Activated CD4-positive, alpha-beta T cell treated with anti-CD3 and anti-CD28 coated beads for 1 hour (primary cell): ENCODE measurements at regions not wholly inside any gene's neighbourhood (a gene's known extent, or its start where the extent isn't known, plus 50 kb on each side); places are given as distances from the start of the nearest gene placed in this dataset.
"Not testable (repeated sequence)": the region's sequence is repeated elsewhere in the genome, so short reads cannot be mapped to it uniquely, and the experiment has no call there.

Source experiments
- DNase-seq: peaks from one replicate; pipeline ENCODE4 v3.0.0-alpha.2; 2020

- DNase-seq = no peak
These were observed 117.9 kb downstream of the CXCL12 start for GRCh38 chr10:44267007-44267406.

GRCh38 chr10:44264244-44264643 is 120.7 kb downstream of the CXCL12 start:
- no peak for DNase-seq

DNA sequence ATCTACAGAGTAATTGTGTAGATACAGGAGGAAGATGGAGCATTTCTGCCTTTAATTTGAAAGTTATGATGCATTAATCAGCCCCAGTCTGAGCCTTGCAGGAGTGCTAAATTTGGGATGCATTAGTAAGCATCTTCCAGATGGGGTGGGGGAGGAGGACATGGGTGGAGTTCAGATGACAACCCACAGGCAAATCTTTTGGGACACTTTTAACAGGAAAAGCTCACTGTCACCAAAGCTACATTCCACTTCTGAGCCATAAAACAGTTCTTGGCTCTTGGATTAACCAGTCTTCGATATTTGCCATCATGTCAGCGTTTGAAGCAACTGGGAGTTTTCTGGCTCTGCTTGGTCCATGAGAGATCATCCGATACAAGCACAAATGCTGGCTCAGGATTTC is 121.1 kb downstream of the CXCL12 start:
- DNase-seq = no peak

DNA sequence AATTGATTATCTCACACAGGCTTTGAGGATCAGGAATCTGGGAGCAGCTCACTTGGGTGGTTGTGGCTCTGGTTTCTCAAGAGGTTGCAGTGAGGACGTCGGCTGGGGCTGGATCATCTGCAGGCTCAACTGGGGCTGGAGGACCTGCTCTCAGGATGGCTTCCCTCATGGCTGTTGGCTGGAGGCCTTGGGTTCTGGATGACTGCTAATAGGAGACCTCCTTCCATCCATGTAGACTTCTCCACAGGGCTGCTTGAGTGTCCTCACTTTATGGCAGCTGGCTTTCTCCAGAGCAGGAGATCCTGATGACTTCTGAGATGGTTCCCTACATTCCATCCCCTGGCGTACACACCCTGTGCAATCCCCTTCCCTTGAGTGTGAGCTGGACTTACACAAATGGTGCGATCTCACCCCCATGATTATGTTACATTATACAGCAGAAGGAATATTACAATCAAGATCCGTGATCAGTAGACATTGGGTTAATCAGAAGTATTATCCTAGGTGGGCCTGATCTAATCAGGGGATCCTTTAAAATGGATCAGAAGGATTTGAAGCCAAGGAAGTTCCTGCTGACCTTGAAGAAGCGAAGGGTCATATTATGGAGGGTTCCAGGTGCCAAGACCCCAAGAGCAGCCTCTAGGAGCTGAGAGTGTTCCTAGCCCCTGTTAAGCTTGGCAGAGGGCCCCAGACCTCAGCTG is 122.2 kb downstream of the CXCL12 start:
- no peak for DNase-seq

DNA sequence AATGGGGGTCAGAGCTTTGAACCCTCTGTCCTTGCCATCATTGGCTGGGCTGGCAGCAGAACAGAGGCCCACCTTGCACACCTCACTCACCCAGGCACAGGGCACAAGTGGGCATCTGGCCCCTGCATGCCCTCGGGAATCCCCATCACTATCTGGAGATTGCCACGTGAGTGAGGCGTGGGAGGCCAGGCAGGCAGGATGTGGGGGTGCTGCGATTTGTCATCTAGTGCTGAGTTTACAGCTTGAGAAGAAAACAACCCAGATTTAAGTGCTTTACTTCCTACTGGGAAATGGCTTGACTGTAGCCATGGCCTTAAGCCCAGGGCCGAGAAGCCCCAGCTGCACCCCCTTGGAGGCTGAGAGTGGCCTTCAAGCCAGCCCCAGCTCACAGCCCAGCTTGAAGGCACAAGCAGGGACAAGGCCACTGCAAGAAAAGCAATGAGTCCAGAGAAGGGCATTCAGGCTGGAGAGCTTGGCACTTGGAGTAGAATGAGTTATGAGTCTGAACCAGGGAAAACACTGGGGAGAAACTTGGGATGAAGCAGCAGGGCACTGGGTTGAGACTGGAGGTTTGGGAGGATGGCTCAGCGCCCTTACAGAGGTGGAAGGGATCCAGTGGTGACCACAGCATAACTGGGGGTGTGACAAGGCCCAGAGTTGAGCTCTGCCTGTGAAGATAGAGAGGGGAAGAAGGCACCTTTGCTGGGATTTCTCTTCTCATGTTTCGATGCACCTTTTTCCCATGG is 123.0 kb downstream of the CXCL12 start:
- DNase-seq = no peak

DNA sequence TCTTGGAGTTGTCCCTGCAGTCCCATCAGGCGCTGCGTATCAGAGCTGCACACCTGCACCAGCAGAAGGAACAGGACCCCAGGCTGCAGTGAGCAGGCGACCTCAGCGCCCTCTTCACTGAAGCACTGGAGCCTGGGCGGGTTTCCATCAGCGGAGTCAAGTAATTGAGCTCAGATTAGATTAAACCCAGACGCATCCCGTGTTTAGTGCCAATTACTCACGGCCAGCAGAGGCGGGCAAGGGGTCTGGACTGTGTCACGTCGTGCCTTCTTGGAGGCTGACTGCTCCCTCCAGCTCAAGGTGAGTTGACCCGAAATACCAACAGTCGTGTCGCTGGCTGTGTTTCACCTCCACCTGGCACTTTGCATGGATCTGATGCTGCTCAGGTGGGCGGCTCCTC is 123.6 kb downstream of the CXCL12 start:
- DNase-seq = no peak

DNA sequence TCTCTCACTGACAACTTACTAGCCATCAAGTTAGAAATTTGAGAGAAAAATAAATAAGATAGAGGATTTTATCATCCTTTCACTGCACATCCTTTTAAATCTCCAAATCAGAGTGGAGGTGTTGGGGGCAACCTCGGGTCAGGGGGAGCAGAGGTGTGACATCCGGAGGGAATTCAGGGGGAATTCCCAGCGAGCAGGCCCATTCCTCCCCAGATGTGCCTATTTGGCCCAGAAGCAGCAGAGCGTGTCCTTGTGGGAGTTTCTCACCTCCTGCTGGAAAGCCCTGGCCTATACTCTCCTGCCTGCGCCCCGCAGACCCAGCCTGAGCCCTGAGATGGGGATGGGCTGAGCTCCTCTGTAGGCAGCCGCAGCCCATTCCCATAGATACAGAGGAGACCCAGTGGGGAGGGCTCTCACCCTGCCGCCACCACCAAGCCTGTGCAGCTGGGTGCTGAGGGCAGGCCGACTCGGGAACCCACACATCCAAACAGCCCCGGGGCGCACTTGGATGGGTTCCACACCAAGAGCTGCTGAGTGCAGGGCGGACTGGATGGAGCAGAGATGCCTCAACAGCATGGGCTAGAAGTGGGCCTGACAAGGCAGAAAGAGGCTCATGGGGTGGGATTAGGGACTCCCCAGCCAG is 124.5 kb downstream of the CXCL12 start:
- DNase-seq = no peak

GRCh38 chr10:44259090-44259874 is 125.6 kb downstream of the CXCL12 start:
- DNase-seq = no peak

DNA sequence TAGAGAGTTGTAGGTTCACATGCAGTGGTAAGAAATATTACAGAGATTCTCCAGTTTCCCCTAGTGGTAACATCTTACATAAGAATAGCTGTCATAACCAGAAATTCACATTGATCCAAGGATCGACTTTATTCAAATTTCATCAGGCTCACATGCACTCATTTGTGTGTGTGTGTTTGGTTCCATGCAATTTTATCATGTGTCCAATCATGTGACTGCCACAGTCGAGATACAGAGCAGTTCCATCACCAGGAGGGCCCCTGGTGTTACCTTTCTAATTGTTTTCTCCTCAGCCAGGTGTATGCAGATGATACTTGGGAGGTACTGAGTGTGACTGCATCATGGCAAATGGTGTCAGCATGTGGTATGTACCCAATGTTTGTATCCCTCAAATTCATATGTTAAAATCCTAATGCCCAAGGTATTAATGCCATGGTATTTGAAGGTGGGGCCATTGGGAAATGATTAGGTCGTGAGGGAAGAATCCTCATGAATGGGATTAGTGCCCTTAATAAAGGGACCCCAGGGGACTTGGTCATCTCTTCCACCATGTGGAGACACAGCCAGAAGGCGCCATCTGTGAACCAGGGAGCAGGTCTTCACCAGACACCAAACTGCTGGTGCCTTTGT is 126.3 kb downstream of the CXCL12 start:
- no peak for DNase-seq

GRCh38 chr10:44258019-44258418 is 126.9 kb downstream of the CXCL12 start:
- DNase-seq = no peak

GRCh38 chr10:44253769-44254462 is 131.0 kb downstream of the CXCL12 start:
- DNase-seq = no peak

DNA sequence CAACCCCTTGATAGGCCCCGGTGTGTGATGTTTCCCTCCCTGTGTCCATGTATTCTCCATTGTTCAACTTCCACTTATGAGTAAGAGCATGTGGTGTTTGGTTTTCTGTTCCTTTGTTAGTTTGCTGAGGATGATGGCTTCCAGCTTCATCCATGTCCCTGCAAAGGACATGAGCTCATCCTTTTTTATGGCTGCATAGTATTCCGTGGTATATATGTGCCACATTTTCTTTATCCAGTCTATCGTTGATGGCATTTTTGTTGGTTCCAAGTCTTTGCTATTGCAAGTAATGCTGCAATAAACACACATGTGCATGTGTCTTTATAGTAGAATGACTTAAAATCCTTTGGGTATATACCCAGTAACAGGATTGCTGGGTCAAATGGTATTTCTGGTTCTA is 132.3 kb downstream of the CXCL12 start:
- not testable (repeated sequence) for DNase-seq

- not testable (repeated sequence) for DNase-seq
These were observed 135.0 kb downstream of the CXCL12 start for GRCh38 chr10:44249933-44250332.

DNA sequence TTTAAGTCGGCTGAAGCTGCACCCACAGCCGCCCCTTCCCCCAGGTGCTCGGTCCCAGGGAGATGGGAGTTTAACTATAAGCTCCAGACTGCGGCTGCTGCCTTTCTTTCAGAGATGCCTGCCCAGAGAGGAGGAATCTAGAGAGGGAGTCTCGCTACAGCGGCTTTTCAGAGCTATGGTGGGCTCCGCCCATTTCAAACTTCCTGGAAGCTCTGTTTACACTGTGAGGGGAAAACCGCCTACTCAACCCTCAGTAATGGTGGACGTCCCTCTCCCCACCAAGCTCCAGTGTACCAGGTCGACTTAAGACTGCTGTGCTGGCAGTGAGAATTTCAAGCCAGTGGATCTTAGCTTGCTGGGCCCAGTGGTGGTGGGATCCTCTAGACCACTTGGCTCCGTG is 135.4 kb downstream of the CXCL12 start:
- DNase-seq = no peak

- not testable (repeated sequence) for DNase-seq
These were observed 138.2 kb downstream of the CXCL12 start for GRCh38 chr10:44246700-44247099.

DNA sequence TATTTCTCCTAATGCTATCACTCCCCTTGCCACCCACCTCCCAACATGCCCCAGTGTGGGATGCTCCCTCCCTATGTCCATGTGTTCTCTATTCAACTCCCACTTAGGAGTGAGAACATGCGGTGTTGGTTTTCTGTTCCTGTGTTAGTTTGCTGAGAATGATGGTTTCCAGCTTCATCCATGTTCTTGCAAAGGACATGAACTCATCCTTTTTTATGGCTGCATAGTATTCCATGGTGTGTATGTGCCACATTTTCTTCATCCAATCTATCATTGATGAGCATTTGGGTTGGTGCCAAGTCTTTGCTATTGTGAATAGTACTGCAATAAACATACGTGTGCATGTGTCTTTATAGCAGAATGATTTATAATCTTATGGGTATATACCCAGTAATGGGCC is 138.6 kb downstream of the CXCL12 start:
- not testable (repeated sequence) for DNase-seq

GRCh38 chr10:44245601-44245938 is 139.3 kb downstream of the CXCL12 start:
- DNase-seq = no peak

DNA sequence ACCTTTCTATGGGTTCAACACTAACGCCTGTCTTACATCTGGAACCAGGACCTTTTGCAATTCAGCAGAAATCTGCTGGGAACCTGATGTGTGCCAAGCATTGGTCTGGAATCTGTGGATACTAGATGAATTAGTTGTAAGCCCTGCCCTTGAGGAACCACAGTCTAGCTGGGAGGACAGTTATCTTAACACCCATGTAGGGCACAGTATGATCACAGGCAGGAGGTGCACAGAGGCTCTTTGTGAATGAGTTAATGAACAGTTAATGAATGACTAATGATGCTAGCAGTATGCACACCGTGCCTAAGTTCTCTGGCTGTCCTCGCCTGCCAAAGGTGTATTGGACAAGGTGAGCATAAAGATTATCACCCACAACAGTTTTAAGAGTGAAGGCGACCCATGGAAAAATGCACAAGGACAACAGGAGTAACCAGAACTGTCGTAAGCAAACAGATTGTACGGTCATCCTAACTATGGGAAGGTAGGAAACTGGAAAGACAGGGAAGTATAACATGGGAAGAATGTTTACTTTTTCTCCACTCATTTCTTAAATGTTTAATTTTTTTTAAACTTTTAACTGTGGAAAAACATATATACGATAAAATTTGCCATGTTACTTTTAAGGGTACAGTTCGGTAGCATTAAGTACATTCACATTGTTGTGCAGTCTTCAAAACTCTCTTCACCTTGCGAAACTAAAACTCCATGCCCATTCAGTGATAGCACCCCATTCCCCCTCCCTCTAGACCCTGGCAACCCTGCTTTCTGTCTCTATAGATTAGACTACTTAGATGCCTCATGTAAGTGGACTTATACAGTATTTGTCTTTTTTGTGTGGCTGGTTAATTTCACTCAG is 139.9 kb downstream of the CXCL12 start:
- no peak for DNase-seq

DNA sequence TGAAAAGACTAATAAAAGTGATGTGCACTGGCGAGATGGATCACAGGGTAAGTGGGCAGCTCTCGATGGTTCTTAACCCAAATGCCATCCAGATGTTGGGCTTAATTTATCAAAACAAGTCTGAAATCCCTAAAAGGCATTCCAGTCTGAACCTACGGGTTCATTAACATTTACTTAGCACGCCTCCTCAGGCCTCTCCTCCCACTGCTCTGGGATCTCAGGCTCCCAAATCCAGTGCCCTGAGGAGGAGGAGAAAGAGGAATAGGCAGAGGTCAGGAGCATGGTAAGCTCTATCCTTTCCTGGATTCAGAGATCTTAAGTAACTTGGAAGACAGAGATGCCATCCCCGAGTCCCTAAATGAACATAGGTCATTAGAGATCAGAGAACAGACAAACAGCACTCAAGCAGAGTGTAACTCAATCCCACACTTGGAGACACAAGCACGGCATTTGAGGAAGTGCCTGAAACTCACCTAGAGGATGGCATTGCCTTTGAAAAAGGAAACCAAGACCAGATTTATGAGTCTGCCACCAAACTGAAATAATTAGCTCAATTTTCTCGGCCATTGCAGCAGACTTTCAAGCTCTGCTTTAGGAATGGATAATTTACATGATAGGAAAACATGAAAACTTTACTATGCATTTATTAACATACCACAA is 140.9 kb downstream of the CXCL12 start:
- DNase-seq = no peak

- no peak for DNase-seq
These were observed 142.1 kb downstream of the CXCL12 start for GRCh38 chr10:44242826-44243225.

- no peak for DNase-seq
These were observed 142.8 kb downstream of the CXCL12 start for GRCh38 chr10:44242091-44242490.
